AG04450 (cell line): ENCODE measurements at regions not wholly inside any gene's neighbourhood (a gene's known extent, or its start where the extent isn't known, plus 50 kb on each side); places are given as distances from the start of the nearest gene placed in this dataset.

Experiments used
- CTCF ChIA-PET: fragments of 300-600, 350-600 bp; formaldehyde crosslinking; extraction: SDS; loops from one replicate; lab custom pipeline; 2022; ENCODE audit warnings: antibody characterized with exemption, inconsistent platforms; lab: Charles Lee
- POLR2A ChIA-PET: fragments of 350-600 bp; formaldehyde crosslinking; extraction: SDS; loops from one replicate; lab custom pipeline; 2021; ENCODE audit warnings: antibody characterized with exemption, inconsistent platforms; lab: Yijun Ruan, JAX
- DNase-seq: peaks from one replicate; pipeline ENCODE4 v3.0.0-alpha.2; 2011; ENCODE audit warnings: low read depth, low spot score
- H3K27ac ChIP-seq: one replicate; pipeline ENCODE4 v1.5.1; 2012; ENCODE audit warnings: low read depth, low read length, control low read depth
- H3K27me3 ChIP-seq: one replicate; pipeline ENCODE4 v1.6.0; 2012; ENCODE audit warnings: low read length; ENCODE audit not compliant: control insufficient read depth, insufficient read depth
- H3K4me3 ChIP-seq: 2 replicates; pipeline ENCODE4 v1.5.1; 2011; ENCODE audit warnings: mild to moderate bottlenecking, low read depth, low read length, control low read depth
- H3K9me3 ChIP-seq: 2 replicates; pipeline ENCODE4 v1.5.1; 2012; ENCODE audit warnings: low read length; ENCODE audit not compliant: control insufficient read depth, insufficient read depth
- TF ChIP-seq, protein P1 (sequence below): IDR thresholded peaks from 2 replicates; pipeline ENCODE4 v1.5.1; 2011; ENCODE audit warnings: low read depth, low read length, control low read depth, inconsistent platforms

DNA sequence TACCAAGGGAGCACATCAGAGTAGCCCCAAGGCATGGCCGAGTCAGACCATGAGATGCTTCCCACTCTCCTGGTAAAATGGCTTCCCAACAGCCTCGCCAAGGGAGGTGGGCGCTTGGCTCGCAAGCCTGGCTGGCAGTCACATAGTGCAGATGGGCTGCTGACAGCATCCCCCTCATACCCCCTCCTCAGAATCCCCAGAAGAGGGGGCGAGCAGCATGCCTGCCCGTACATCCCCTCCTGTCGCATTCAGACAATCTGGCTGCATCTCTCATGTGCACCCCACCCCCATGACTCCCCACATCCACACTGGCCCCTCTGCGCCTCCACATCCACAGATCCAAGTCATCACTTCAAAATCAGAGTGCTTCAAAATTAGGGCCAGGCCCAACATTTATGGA lies 54.0 kb upstream of the CES5A start:
- Histone ChIP-seq H3K9me3 (no peaks in the 10 kb centered on the region), H3K27me3 (no peaks in the 10 kb centered on the region), H3K4me3 (no peak overlapping the region), H3K27ac (no peak overlapping the region)
- no peak for DNase-seq
- ChIA-PET POLR2A (no interaction called here), CTCF (no interaction called here)
- TF ChIP-seq, protein P1, sequence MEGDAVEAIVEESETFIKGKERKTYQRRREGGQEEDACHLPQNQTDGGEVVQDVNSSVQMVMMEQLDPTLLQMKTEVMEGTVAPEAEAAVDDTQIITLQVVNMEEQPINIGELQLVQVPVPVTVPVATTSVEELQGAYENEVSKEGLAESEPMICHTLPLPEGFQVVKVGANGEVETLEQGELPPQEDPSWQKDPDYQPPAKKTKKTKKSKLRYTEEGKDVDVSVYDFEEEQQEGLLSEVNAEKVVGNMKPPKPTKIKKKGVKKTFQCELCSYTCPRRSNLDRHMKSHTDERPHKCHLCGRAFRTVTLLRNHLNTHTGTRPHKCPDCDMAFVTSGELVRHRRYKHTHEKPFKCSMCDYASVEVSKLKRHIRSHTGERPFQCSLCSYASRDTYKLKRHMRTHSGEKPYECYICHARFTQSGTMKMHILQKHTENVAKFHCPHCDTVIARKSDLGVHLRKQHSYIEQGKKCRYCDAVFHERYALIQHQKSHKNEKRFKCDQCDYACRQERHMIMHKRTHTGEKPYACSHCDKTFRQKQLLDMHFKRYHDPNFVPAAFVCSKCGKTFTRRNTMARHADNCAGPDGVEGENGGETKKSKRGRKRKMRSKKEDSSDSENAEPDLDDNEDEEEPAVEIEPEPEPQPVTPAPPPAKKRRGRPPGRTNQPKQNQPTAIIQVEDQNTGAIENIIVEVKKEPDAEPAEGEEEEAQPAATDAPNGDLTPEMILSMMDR: no peak

DNA sequence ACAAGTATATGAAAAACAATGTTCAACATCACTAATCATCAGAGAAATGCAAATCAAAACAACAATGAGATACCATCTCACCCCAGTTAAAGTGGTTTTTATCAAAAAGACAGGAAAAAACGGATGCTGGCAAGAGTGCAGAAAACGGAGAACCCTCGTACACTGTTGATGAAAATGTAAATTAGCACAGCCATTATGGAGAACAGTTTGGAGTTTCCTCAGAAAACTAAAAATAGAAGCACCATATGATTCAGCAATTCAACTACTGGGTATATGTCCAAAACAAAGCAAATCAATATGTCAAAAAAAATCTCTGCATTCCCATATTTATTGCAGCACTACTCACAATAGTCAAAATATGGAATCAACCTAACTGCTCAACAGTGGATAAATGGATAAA lies 50.1 kb upstream of the CES5A start:
- H3K27ac ChIP-seq: no peak overlapping the region
- H3K9me3 ChIP-seq: no peaks in the 10 kb centered on the region
- no peaks in the 10 kb centered on the region for H3K27me3 ChIP-seq
- ChIA-PET POLR2A (no interaction called here), CTCF (no interaction called here)
- H3K4me3 ChIP-seq: no peak overlapping the region
- DNase-seq: no peak
- TF ChIP-seq, protein P1: no peak
